ENCODE measurements at regions not wholly inside any gene's neighbourhood (a gene's known extent, or its start where the extent isn't known, plus 50 kb on each side); places are given as distances from the start of the nearest gene placed in this dataset.

GRCh38 chr1:4273747-4274146, 373.7 kb upstream of the C1orf174 start:
- TF ChIP-seq CTCF (IDR thresholded peaks at IDR 0.05): no peak
- TF ChIP-seq POLR2A (IDR thresholded peaks at IDR 0.05): no peak
